HS-27A (cell line): ENCODE measurements at regions not wholly inside any gene's neighbourhood (a gene's known extent, or its start where the extent isn't known, plus 50 kb on each side); places are given as distances from the start of the nearest gene placed in this dataset.

Experiments
- DNase-seq: peaks from one replicate; pipeline ENCODE4 v3.0.0-alpha.2; 2012; ENCODE audit warnings: low read depth, missing footprints

- DNase-seq = no peak
These were observed 168.7 kb downstream of the UBE2E3 start for GRCh38 chr2:181149056-181149455.

- DNase-seq = no peak
These were observed 171.8 kb downstream of the UBE2E3 start for GRCh38 chr2:181152226-181152625.

DNA sequence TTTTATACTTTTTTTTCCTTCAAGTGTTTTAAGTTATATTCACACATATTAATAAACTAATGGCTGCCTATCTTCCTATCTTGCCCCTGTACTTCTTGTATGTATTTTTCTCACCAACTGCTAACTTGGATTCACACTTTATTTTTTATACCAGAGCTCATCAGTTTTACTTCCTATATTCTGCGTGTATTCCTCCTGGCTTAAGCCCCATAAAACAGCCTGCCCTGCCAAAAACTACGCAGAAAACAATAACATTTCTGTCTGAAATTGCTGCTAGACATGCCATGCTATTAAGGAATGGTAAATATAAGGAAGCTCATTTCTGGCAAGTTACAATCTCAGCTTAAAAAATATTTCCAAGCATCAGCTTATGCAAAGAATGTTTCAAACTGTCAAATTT is 172.3 kb downstream of the UBE2E3 start:
- DNase-seq = no peak

DNA sequence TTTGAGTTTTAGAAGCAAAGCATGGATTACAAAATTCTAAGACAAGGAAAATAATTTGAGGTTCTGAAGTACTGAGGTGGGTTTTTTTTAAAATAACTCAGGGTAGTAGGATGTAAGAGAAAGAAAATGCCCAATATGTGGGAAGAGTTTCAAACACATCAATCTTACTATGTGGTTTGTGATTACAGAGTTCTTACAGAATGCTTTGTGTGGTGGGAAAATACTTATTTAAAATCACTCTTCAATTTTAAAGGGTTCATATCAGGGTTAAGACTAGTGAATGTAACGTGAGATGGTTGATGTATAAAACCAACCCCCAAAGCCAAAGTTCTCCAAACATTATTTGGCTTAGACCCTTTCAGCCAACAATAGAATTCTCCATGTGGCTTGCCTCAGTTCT is 173.5 kb downstream of the UBE2E3 start:
- no peak for DNase-seq

DNA sequence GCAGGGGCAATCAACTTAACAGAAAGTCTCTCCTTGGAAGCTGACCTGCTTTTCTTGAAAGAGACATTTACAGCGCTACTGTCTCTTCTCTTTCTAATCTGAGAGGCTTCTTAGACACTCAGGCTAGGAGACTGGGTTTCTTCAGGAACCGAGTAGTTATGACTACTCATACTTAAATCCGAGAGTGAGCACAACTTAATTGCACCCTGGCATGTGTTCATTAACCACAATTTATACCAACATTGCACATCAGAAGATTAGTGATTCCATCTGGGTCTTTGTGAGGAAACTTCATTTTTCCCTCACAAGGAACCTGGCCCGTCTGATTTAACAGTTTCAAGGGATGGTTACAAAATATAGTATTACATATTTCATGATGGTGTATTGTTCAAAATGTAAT is 176.9 kb downstream of the UBE2E3 start:
- no peak for DNase-seq

GRCh38 chr2:181158427-181158826 is 178.0 kb downstream of the UBE2E3 start:
- no peak for DNase-seq

- no peak for DNase-seq
These were observed 181.2 kb downstream of the UBE2E3 start for GRCh38 chr2:181161615-181162014.

- DNase-seq = no peak
These were observed 182.7 kb downstream of the UBE2E3 start for GRCh38 chr2:181163139-181163538.

DNA sequence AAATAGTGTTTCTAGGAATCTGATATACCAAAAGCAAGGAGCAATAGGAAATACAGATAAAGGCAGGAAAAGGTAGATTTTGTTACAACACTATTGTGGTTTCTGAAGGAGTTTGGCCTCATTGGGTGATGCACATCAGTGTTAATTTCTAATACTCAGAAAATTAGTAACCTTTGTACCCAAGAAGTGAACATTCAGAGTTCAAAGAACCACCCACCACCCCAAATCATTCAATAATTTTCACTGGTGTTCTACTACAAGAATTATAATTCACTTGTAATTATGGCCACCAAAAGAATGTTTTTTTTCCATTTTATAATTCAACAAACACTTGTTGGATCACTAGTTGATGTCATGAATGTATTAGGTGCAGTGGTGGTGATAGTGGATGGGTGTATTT is 183.3 kb downstream of the UBE2E3 start:
- no peak for DNase-seq

DNA sequence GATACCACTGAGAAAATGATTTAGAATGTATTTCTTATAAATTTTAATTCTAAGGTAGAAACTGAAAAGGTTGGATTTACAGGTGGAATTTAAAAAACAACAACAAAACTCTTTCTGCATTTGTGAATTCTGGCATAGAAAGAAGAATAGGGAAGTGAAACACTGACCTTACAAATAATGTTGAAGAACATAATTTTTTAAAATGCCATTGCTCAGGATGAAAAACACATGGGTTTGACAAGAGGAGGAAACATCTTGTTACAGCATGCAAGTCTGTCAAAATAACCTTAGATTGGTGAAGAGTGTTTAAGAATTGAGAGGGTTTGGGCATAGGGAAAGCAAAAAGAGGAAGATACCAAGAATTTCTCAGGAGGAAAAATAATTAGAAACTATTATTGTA is 184.3 kb downstream of the UBE2E3 start:
- no peak for DNase-seq

DNA sequence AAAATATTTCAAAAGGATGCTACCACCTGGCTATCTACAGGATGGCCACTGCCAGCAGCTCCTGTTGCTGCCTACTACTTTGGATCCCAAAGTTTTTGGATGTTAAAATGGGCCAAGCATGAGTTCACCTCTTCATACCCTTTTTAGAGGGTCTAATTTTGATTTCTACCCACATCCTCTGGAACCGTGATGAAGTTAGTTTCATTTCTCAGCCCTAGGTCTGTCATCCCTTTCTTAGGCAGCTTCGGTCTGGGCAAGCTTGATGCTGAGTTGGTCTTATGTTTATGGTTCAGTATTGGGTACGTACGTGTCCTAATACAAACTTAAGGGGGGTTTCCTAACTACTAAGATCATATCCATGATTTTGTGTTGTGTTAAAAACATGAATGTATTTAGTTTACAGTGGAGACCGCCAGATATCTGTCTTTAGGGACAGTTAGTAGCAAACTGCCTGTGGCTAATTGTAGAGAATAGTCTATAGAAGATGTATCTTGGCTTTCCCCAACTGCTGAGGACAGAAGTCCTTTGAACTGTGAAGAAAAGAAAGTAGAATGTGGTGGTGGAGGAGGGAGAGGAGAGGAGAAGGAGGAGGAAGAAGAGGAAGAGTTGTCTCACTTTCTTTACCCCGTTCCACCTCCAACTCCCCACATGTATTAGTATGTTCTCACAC is 184.9 kb downstream of the UBE2E3 start:
- DNase-seq = no peak

DNA sequence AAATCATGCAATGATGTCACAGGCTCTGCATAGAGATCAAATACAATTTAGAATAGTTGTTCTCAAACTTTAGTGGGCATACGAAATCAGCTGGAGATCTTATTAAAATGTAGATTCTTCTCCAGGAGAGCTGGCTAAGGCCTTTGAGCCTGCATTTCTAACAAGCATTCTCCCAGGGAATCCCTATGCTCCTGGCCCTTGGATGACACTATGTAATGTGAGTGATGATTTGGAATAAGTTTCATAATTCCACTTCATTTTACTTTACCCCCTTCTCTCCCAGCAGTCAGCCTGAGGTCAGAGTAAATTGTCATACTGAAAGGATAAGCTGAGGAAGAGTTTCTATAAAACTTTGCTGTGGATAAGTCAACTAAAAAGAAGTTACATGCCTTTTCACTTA is 189.1 kb downstream of the UBE2E3 start:
- DNase-seq = no peak

GRCh38 chr2:181170256-181170655 is 189.9 kb downstream of the UBE2E3 start:
- DNase-seq = no peak

DNA sequence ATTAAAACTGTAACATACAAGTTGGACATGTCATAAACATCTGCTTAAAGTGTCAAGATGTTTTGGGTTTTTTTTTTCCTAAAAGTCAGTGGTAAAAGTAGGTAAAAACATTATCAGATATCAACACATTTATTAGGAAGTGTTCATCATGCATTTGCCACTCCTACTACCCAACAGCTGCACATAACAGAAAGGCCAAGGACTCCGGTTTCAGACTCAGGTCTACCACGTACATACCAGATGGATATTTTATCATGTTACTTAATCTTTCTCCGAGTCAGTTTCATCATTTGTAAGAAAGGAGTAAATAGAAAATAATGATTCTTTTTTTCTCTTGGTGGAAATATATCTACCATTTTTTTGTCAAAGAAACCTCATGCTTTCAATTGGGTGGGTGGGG is 192.3 kb downstream of the UBE2E3 start:
- no peak for DNase-seq

GRCh38 chr2:181174611-181175580 is 194.5 kb downstream of the UBE2E3 start:
- DNase-seq = no peak

- no peak for DNase-seq
These were observed 196.1 kb downstream of the UBE2E3 start for GRCh38 chr2:181176540-181176939.

DNA sequence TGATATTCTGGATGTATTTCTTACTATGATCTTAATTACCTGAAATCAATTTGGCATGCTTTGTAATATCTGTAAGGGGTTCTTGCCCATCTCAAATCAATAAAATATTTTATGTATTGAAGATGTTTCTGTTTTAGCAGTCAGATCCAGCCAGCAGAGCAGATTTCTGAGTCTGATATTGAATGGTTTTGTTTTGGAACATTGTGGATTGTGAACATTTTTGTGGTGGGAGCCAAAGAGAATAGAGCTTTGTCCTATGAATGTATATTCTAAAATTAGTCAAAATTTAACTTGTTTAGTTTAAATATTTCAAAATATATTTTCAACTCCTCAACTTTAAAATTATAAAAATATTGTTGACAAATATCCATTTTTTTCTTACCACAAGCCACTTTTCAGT is 197.0 kb downstream of the UBE2E3 start:
- DNase-seq = no peak

- DNase-seq = no peak
These were observed 197.7 kb downstream of the UBE2E3 start for GRCh38 chr2:181178130-181178529.

DNA sequence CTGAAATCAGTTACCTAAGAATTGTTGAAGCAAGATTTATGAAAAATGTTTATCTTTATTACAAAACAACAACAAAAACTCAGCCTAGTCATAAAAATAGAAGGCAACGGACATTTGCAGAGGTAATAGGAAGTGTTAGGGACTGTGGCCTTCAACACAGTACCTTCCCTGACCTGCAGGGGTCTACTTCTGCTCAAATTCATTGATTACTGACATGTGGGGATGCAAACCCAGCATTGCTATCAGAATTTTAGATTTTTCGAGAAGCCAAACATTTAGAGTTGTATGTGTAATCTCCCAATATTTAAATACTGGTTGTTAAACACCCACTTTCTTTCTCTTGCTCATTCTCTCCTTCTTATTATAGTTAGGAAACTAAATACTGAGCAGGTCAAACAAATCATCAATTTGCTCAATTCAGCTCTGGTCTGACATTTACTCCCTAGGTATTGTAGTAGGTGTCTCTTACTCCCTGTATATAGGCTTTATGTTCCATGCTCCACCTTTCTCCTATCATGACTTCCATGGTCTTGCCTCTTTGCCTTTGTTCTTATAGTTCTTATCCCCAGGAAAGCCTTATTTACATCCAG is 198.5 kb downstream of the UBE2E3 start:
- DNase-seq = no peak

GRCh38 chr2:181183878-181184542 is 203.6 kb downstream of the UBE2E3 start:
- DNase-seq = no peak

DNA sequence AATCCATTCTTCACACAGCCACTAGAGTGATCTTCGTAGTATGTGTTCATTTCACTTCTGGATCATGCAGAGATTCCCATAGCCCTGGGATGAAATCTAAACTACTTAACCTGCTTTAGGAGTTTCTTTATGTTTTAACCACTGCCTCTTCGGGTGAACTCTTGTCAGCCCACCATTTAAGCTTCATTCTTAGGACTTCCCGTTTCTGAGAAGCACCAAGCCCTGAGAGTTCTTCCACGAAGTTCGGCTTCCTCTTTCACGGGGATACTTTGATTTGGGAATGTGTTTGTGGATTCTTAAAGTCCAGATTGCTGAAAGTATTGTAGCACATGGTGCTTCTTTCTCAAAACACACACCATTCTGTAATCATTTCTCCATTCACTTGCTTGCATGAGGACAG is 205.0 kb downstream of the UBE2E3 start:
- DNase-seq = no peak

- DNase-seq = no peak
These were observed 205.5 kb downstream of the UBE2E3 start for GRCh38 chr2:181185948-181186347.
